Nephron progenitor cell (in vitro differentiated cells): ENCODE measurements at regions not wholly inside any gene's neighbourhood (a gene's known extent, or its start where the extent isn't known, plus 50 kb on each side); places are given as distances from the start of the nearest gene placed in this dataset.

Source experiments
- DNase-seq: peaks from one replicate; pipeline ENCODE4 v3.0.0; 2021
- H3K27ac Mint-ChIP-seq: 2 replicates; pipeline ENCODE4 v1.8.0; 2021; ENCODE audit warnings: mild to moderate bottlenecking, moderate library complexity, mixed read lengths
- H3K27me3 Mint-ChIP-seq: 2 replicates; pipeline ENCODE4 v1.8.0; 2021; ENCODE audit warnings: mild to moderate bottlenecking, low read depth, mixed read lengths; ENCODE audit not compliant: poor library complexity
- H3K36me3 Mint-ChIP-seq: 2 replicates; pipeline ENCODE4 v1.8.0; 2021; ENCODE audit warnings: low read depth, mixed read lengths
- H3K4me1 Mint-ChIP-seq: 2 replicates; pipeline ENCODE4 v1.8.0; 2021; ENCODE audit warnings: mixed read lengths
- H3K4me3 Mint-ChIP-seq: 2 replicates; pipeline ENCODE4 v1.8.0; 2021; ENCODE audit warnings: mild to moderate bottlenecking, moderate library complexity, mixed read lengths
- H3K9me3 Mint-ChIP-seq: 2 replicates; pipeline ENCODE4 v1.8.0; 2021; ENCODE audit warnings: mild to moderate bottlenecking, moderate library complexity, mixed read lengths
- CTCF ChIP-seq: fragments of 200-600 bp; sonication (generic); IDR thresholded peaks from 2 replicates; pipeline ENCODE4 v1.5.0; 2021; ENCODE audit warnings: antibody characterized with exemption

- Mint-ChIP-seq H3K27ac (no peak overlapping the region), H3K27me3 (no peaks in the 10 kb centered on the region), H3K4me3 (no peak overlapping the region), H3K36me3 (no peaks in the 10 kb centered on the region), H3K4me1 (peaks cover 13% of the 10 kb centered on the region), H3K9me3 (no peaks in the 10 kb centered on the region)
- no peak for DNase-seq
- no peak for TF ChIP-seq CTCF
These were observed 485.1 kb upstream of the SETBP1 start for GRCh38 chr18:44195394-44196140.

- no peak overlapping the region for H3K27ac Mint-ChIP-seq
- H3K4me1 Mint-ChIP-seq, result peaks cover 13% of the 10 kb centered on the region
- peaks cover 4% of the 10 kb centered on the region for H3K9me3 Mint-ChIP-seq
- TF ChIP-seq CTCF, result no peak
- no peaks in the 10 kb centered on the region for H3K27me3 Mint-ChIP-seq
- no peak overlapping the region for H3K4me3 Mint-ChIP-seq
- H3K36me3 Mint-ChIP-seq, result no peaks in the 10 kb centered on the region
- DNase-seq, result no peak
These were observed 482.7 kb upstream of the SETBP1 start for GRCh38 chr18:44197832-44198611.

GRCh38 chr18:44198612-44199284 is 481.9 kb upstream of the SETBP1 start:
- no peak for DNase-seq
- Mint-ChIP-seq H3K27me3 (no peaks in the 10 kb centered on the region), H3K4me3 (no peak overlapping the region), H3K9me3 (peaks cover 10% of the 10 kb centered on the region), H3K36me3 (no peaks in the 10 kb centered on the region), H3K27ac (no peak overlapping the region), H3K4me1 (peaks cover 13% of the 10 kb centered on the region)
- no peak for TF ChIP-seq CTCF

GRCh38 chr18:44213293-44213692 is 467.4 kb upstream of the SETBP1 start:
- no peak for DNase-seq
- no peaks in the 10 kb centered on the region for H3K4me1 Mint-ChIP-seq

GRCh38 chr18:44214396-44214795 is 466.3 kb upstream of the SETBP1 start:
- H3K9me3 Mint-ChIP-seq, result no peaks in the 10 kb centered on the region
- no peaks in the 10 kb centered on the region for H3K4me1 Mint-ChIP-seq
- H3K27me3 Mint-ChIP-seq, result peaks cover 7% of the 10 kb centered on the region
- no peak for TF ChIP-seq CTCF
- no peak for DNase-seq
- H3K36me3 Mint-ChIP-seq, result no peaks in the 10 kb centered on the region
- H3K4me3 Mint-ChIP-seq, result no peak overlapping the region
- no peak overlapping the region for H3K27ac Mint-ChIP-seq

More at GRCh38 chr18:44213293-44213692, 467.4 kb upstream of the SETBP1 start:
- H3K27me3 Mint-ChIP-seq, result peaks cover 7% of the 10 kb centered on the region
- H3K4me3 Mint-ChIP-seq, result no peak overlapping the region
- H3K9me3 Mint-ChIP-seq, result no peaks in the 10 kb centered on the region
- TF ChIP-seq CTCF, result no peak
- no peaks in the 10 kb centered on the region for H3K36me3 Mint-ChIP-seq
- peak overlapping the region; percentile 22 for H3K27ac Mint-ChIP-seq
